Ureter (tissue), 1 donor: ENCODE measurements at regions not wholly inside any gene's neighbourhood (a gene's known extent, or its start where the extent isn't known, plus 50 kb on each side); places are given as distances from the start of the nearest gene placed in this dataset.

Experiments
- DNase-seq: peaks from one replicate; pipeline ENCODE4 v3.0.0-alpha.2; 2020; ENCODE audit warnings: low spot score
- donor health status: DM: yes; HTN: yes; CAD: no.

DNA sequence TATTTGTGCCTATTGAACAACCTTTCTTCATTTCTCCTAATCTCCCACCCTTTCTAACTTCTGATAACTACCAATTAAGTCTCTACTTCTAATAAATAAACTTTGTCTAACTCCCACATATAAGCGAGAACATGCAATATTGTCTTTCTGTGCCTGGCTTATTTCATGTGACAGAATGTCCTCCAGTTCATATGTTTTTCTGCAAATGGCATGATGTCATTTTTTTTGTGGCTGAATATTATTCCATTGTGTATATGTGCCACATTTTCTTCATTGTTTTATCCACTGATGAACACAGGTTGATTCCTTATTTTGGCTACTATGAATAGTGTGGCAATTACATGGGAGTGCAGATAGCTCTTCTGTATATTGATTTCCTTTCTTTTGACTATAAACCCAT, 1041.5 kb upstream of the MANEA start:
- no peak for DNase-seq

DNA sequence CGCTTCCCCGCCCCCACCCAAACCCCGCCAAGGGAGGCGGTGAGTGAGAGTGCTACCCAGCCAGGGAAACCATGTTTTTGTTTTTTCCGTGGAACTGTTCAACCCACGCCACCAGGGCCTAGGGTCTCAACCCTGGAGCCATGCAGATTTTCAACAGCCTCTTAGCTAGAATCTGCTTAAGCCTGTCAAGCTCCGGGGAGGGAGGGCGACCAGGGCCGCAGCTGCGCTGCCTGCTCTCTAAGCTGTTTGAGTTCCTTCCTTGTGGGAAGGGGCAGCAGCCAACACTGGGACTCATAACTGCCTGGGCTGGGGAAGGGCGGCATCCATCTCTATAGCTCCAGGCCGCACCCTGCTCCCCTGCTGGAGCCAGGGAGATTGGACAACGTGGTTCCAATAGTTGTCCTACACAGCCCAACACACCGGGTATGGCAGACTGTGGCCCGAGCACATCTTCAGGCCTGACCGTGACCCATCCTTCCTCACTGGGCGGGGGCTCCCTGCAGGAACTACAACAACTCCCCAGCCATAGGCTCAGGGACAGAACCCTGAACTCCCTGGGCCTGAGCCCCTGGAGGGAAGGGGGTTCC, 1065.7 kb upstream of the MANEA start:
- no peak for DNase-seq

DNA sequence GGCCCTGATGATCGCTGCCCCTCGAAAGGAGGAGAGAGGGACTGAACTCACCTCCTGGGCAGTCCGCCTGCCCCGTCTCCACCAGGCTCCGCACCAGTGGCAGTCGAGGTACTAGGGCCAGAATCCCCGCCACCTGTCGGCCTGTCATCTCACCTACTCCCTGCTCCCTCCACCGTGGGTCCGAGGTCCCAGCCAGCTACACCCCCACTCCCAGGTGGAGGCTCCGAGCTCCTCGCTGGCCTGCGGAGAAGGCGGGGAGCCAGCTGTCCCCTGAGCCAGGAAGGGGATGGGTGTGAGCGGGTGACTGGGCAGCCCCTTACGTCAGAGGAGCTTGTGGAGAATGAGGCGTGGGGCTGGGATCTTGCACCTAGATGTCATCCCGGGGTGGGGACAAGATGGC, 1066.5 kb upstream of the MANEA start:
- DNase-seq, result no peak

DNA sequence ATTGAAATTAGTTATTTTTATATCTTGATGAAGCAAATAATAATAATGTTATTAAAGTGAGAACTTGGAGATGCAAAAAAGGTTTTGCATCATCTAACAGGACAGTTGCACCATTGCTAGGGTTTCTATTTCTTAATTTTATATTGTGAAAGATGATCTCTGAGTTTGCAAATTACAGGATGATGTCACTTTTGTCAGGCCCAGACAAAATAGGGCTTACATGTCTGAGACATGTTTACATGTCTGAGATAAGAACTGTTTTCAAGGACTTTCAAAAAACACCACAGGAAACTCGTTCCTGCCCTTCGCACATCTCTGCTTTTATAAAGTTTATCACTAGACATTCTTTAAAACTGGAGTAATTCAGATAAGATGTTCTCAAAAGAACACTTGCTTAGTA, 1075.8 kb upstream of the MANEA start:
- DNase-seq, result no peak

DNA sequence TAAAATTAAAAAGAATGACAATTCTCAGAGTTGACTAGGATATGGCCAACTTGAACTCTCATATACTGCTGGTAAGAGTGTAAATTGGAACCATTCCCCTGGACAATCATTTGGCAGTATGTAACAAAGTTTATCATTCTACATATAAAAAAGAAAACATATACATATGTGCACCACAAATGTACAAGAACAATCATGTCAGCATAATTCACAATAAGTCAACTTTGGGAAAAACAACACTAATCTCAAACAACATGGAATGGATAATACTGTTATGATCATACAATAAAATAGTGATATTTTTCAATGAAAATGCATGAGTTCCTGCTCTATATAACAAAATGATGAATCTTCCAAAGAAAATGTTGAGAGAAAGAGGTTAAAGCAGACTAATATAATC, 1078.7 kb upstream of the EPHA7 start:
- DNase-seq, result no peak

DNA sequence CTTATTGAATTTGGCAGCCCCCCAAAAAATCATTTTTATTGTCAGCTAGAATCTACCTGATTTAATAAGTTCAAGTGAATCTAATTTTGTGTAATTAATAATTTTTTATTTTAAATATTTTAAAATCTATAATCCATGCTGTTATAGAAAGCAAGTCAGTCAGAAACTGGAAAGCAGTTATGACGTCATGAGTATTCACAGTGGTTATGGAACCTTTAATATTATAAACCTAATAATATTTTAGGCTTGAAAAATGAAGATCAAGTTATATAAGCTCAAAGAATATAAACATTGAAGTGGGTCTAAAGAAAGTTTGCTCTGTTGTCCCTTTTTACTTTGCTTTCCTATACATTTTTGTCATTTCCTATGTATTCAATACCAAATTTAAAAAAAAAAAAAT, 1075.1 kb upstream of the EPHA7 start:
- DNase-seq, result no peak

DNA sequence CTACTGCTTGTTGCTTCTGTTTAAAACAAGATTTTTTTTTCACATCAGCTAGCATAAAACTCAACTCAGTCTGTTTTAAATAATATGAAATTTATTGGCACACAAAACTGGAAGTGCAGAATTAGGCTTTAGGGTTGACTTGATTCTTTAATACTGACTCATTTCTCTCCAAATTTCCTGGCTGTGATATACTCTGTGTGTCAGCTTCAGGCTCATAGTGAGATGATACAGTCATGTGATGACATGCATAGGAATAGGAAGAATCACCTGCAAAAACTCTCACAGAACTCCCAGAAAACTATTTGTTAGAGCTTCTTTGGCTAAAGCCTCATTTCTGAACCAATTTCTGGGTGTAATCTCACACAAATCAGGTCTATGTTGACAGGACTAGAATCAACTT, 1068.0 kb upstream of the EPHA7 start:
- no peak for DNase-seq

DNA sequence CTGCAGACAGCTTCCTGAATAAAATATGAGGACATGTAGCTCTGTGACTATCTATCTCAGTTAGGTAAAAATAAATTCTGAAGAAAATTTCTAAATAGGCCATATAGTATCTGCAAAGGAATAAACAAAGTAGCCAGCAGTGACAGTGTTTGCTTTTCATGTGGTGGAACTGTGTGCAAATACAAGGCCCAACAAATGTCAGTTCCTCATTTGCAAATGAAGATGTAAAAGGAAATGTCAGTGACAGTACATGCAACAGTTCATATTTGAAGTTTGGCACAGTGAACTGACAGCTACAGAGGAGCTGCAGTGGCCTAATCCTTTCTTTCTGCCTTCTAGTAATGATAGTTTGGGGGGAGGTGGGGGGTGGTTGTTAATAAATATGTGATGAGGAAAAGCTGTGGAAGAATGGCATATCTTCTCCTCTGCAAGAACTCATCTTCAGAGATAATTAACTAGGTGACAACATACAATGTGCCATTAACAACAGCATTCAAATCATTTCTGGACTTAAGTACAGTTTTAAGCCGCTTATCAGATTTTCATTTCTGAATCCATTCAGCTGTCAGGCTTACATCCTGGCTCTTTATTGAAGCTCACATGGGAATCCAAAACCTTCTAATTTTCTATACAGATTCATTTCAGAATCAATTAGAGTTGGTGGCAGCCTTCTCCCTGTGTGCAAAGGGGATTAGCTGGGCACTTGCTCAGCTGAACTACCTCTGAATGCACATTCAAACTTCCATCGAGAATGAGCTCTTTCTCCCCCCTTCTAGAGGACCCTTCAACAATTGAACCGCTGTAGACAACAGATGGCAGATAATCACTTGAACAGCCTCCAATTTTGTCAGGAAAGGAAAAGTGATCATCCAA, 1059.0 kb upstream of the EPHA7 start:
- DNase-seq, result no peak

DNA sequence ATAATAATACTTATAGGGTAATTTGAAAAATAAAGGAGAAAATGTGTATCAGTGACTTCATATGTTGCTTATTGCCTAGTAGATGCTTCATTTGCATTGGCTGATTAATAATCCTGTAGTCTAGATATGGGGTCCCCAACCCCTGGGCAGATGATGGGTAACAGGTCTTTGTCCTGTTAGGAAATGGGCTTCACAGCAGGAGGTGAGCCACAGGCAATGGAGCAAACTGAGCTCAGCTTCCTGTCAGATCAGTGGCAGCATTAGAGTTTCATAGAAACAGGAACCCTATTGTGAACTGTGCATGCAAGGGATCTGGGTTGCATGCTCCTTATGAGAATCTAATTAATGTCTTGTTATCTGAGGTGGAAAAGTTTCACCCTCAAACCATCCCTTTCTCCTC, 1049.5 kb upstream of the EPHA7 start:
- DNase-seq, result no peak

DNA sequence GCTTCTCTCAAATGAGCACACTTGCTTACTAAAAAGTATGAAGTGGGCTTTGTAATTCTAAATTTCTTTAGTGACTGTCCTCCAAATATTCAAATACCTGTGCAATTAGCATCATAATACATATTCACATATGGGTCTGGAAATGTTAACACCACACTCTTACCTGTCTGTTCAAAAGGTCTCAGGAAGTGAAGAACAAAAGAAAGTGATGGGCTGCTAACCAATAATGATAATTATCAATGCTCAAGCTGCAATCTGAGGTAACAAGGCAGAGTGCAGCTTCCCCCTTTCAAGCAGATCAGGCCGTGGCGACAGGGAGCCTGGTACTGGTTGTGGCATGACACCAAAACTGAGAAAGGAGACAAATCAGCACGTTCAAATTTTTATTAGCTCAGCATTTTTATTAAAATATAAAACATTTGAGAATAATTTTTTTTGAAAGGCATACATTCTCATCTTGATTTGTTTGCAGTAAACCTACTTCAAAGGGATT, 1044.7 kb upstream of the EPHA7 start:
- no peak for DNase-seq

DNA sequence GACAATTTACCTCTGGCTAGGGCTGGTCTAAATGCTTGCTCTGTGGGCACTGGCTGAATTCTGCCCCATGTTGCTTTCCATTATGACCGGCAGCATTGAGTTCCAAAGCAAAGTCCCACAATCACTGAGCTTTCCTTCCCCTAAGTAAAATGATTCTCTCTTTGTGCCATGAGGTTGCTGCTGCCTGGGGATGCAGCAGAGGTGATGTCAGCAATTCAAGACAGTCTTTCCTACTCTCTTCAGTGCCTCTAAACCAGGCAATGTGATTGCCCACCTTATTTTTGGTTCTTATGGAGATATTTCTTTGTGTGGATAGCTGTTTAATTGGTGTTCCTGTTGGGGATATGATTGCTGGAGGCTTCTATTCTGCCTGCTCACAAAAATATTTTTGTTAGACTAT, 1043.9 kb upstream of the EPHA7 start:
- DNase-seq, result no peak

DNA sequence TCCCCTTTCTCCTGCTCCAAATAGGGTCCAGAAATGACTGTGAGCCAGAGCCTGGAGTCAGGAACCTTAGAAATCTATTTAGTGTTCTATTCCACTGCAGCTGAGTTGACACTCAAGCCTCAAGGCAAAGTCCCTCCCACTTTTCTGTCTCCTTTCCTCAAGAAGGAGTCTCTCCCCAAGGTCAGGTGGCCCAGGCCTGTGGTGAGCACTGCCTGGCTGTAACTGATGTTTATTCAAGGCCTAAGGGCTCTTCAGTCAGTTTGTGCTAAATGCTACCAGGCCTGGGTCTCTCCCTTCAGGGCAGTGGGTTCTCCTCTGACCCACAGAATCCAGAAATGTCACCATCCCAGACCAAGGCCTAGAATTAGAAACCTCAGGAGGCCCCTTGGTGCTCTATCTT, 1042.9 kb upstream of the EPHA7 start:
- DNase-seq, result no peak

DNA sequence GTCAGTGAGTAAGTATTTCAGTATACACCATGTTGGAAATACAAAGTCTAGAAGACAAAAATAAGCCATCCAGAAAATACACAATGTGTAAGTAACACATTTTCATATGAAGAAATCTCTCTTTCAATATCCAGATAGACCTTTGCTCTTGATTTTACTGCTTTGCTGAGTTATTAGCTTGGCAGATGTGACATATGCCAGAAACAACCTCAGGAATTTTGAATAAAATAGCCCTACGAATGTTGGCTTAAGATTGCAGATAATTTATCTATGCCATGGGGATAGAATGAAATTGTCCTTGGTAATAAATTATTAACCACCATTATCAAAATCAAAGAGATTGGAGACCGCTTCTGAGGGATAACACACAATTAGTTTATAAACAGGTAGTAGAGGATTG, 1036.9 kb upstream of the EPHA7 start:
- DNase-seq, result no peak

DNA sequence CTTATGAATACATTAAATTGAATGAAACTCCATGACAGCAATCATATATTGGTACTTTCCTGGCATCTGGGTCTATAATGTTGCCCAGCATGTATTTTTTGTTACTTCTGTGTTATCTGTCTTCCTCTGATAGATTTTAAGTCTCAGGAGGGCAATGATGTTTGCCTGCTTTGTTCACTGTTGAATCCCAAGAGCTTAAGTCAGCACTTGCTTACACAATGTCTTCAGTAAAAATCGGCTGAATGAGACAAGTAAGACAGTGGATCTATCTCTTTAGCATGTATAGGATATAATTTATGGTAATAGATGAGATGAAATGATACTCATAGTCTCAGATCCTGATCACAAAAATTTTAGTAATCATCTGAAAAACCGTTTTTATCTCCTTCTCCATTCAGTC, 1034.9 kb upstream of the EPHA7 start:
- no peak for DNase-seq

DNA sequence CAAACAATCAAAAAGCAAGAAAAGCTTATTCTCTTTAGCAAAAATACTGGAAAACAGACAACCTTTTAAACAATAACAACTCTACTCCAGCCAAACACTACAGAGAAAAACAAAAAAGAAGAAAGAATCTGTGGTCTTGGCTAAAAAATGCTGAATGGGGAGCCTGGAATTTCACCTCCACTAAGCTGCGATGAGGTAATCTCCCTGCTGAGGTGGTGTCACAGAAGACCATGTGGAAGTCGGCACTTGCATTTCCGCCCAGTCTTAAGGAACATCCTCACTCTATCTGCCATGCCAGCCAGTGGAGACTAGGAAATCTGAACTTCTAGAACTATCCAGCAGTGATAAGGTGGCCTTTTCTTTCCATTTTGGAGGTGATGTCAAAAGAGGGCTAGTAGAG, 1026.8 kb upstream of the EPHA7 start:
- DNase-seq, result no peak

DNA sequence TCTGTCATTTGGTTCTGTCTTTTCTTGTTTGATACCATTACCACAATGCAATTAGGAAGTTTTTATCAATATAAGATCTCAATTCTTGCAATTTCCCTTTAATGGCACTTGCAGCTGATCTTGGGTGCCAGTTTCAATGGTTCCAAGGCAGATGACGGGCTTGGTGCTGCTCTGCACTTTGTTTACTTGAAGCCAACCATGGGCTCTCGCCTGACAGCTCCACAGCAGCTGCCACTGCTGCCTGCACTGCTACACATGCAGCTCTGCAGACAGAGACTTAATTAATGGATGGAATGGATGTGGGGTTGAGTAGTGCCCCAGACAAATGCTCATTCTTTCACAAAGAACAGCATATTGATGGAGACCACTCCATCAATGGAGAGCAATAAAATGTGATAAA, 1024.3 kb upstream of the EPHA7 start:
- DNase-seq, result no peak

DNA sequence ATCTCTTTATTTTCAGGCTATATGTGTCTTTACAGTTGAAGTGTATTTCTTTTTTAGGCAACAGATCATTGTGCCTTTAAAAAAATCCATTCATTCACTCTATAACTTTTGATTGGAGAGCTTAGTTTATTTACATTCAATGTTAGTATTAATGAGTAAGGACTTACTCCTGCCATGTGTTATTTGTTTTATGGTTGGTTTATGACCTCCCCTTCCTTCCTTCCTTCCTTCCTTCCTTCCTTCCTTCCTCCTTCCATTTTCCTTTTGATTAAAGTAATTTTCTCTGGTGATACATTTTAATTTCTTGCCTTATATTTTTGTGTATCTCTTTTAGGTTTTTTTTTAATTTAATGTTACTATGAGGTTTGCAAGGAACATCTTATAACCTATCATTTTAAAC, 1005.3 kb upstream of the EPHA7 start:
- no peak for DNase-seq

DNA sequence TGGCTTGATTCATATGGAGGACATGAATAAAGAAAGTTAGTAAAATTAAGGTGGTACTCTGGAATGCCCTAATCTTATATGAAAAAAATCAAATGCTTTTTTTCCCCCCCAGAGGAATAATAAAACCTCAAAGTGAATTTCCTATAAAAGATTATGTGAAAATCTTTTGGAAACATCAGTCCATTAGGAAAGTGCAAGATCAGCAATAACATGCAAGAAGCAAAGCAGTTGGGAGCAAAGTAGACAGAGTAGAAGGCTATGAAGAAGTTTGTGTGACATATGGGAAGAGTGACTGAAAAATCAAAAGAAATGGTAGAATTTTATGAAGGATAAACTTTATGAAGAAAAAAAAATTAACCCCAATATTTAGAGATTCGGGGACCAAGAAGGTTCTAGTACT, 998.0 kb upstream of the EPHA7 start:
- DNase-seq, result no peak

DNA sequence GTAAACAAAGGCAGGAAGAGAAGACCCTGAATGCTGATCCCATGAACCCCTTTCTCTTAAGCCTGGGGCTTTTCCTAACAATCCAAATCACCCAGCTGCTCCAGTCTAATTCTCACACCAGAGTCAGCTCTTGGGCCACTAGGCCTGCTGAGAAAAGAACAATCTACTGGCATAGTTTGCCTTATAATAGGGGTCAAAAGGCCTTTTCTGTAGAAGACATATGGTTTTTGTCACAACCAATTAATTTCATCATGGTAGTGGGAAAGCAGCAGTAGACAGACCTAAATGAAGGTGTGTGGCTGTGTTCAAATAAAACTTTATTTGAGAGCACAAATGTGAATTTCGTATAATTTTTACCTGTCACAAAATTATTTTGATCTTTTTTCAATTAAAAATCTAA, 994.7 kb upstream of the EPHA7 start:
- DNase-seq, result no peak

DNA sequence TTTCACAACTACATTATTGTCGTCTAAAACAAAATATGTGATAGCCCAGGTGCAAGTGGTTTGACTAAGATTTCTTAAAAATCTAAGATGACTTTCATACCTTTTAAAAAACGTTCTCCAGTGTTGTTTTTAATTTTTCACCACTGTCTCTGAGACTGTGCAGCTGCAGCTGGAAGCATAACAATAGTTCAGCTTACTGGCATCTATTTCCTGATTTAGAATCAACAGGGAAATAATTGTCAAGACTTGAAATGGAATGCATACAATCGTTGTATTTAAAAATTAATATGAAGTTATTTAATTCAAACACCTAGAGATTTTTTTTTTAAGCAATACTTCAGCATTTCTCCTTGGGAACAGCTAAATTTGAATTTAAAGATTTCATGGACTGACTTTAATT, 982.0 kb upstream of the EPHA7 start:
- no peak for DNase-seq

DNA sequence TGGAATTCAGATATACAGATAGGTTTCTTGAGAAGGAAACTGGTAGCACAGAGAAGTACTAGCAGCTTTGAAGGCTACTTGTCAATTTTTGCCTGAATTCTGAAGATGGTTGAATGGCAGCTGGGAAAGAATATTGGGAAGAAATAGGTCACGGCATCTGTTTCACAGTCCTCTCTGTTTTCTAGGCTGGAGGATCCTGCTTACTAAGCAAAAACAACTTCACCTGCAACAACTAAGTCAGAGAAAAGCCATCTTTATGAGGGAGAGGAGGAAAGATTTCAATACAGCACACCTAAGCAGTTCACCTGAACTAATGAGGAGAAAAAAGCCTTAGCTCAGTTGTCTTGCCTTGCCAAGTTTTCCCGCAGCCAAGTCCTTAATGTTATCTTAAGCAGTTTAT, 975.5 kb upstream of the EPHA7 start:
- no peak for DNase-seq

DNA sequence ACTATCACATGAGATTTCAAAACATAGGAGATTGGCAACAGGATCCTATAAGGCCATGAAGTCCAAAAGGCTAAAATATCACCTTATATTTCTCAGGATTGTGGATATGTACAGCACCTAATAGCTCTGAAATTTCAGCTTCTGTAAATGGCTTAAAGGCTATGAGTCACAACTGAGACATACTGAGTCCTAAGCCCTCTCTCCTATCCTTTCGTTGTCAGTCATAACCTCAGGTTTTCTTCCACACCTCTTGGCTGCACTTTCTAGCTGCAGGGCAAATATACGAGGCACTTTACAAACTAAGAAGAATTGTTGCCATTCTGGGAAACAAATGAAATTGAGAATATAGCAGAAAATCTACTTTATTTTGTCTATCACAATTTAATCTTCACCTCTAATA, 969.9 kb upstream of the EPHA7 start:
- no peak for DNase-seq

DNA sequence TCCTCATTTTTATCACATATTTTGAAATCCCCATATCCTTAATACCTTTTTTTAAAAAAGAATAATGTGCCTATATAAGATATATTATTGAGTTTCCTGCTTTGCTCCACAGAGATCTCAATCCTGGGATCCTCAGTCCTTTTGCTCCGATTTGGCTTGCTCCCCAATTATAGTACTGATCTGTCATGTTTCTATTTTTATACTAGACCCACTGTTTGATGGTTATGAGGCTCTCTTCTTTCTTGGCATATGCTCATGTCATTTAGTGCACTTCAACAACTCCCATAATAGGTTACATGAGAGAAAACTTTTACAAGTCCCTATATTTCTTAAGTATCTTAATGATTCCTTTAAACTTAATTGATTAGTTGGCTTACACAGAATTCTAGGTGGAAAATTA, 958.5 kb upstream of the EPHA7 start:
- DNase-seq, result no peak

DNA sequence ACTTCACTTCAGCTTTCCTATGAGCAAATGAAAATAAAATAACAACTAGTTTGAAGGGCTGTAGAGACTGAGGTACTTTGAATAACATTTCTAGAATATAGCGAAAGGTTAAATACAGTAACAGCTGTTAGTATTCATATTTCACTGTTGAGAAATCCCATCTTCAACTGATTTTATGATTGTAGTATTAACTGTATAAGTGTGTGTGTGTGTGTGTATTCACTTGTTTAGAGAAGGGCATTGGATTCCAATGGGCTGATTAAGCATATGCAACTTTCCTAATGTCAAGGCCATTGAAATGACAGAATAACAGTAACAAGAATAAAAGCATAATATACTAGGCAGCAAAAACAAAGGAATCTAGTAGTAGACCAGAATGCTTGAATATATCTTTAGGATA, 957.5 kb upstream of the EPHA7 start:
- DNase-seq, result no peak
